NCI-H146 (cell line): ENCODE measurements at regions not wholly inside any gene's neighbourhood (a gene's known extent, or its start where the extent isn't known, plus 50 kb on each side); places are given as distances from the start of the nearest gene placed in this dataset.

Source experiments
- DNase-seq: peaks from one replicate; lab custom pipeline; 2025; lab: John Stamatoyannopoulos, UW

DNA sequence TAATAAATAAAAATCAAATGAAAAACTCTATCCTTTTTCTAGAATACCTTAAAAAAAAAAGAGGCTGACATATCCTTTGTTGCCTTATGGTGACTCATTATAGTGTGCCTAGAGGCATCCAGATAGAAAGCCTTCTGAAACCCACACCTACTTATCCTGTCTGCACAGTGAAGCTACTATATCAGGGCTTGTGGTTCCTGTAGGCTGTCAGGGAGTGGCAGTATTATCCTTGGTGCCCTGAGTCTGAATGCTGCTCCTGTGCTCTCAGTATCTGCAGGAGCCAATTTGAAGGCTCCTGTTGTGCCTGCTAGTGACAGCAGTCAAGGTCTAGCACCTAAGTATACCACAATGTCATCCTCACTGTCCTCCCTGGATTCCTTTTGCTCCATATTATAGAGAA is 168.4 kb upstream of the AVPR1A start:
- no peak for DNase-seq

DNA sequence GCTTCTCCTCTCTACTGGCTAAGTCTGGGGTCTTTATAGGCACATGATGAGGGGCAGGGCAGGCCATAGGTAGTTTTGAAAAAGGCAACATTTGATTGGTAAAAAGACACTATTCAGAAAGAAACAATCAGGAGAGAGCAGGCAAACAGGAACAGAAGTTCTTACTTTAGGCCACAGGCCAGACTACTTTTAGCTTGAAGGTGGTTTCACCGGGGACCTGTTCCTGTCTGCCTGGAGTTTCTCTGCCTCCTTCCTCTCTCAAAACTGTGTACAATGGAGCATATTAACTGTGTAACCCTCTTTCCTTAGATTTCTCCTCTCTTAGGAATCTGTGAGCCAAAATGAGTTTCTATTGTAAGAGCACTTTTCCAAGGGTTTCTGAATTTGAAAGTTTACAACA is 167.9 kb upstream of the AVPR1A start:
- no peak for DNase-seq

GRCh38 chr12:63318313-63318712 is 167.3 kb upstream of the AVPR1A start:
- no peak for DNase-seq

- no peak for DNase-seq
These were observed 166.9 kb upstream of the AVPR1A start for GRCh38 chr12:63317880-63318279.

GRCh38 chr12:63317286-63317846 is 166.4 kb upstream of the AVPR1A start:
- no peak for DNase-seq

- no peak for DNase-seq
These were observed 162.1 kb upstream of the AVPR1A start for GRCh38 chr12:63313139-63313538.

GRCh38 chr12:63308671-63309070 is 157.7 kb upstream of the AVPR1A start:
- DNase-seq: no peak

DNA sequence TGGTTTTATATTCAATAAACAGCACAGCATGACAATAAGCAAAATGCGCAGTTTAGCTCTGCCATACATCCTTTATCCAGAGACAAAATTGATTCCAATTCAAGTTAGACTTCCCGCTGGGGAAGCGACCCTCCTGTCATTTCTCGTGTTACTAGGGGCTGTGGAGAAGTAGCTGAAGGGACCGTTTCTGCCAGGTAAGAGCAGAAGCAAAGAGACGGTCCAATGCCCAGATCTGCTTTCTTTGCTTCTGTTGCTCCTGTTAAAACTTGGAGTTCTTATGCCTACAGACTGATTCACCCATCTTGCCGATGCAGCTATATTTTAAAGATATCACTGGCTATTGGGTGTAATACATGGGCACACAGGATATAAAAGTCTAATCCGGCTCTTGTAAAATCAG is 156.8 kb upstream of the AVPR1A start:
- DNase-seq: no peak

GRCh38 chr12:63305901-63306875 is 155.2 kb upstream of the AVPR1A start:
- no peak for DNase-seq

- no peak for DNase-seq
These were observed 153.9 kb upstream of the AVPR1A start for GRCh38 chr12:63304887-63305316.

DNA sequence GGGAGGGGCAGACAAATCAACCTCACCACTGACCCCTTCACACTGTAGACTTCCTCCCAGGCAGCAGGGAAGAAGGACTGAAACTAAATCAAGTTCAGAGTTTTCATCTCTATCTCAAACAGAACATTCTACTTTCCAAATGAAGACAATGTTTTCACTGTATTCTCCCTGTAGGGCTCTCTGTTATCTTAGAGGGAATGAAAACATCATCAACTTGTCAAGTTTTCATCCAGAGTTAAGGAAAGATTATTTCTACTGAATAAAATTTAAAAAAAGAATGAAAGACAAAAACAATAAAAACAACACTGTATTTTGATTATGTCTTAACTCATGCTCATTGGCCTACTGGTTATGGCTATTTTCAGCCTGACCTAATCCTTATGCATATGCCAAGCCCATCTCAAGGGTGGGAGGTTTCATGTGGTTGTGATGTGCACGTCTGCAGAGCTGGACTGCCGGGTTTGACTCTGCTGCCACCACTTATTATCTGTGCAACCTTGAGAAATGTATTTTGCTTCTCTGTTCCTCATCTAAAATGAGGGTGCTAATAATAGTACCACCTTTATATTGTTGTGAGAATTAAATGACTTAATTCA is 152.0 kb upstream of the AVPR1A start:
- DNase-seq: no peak

DNA sequence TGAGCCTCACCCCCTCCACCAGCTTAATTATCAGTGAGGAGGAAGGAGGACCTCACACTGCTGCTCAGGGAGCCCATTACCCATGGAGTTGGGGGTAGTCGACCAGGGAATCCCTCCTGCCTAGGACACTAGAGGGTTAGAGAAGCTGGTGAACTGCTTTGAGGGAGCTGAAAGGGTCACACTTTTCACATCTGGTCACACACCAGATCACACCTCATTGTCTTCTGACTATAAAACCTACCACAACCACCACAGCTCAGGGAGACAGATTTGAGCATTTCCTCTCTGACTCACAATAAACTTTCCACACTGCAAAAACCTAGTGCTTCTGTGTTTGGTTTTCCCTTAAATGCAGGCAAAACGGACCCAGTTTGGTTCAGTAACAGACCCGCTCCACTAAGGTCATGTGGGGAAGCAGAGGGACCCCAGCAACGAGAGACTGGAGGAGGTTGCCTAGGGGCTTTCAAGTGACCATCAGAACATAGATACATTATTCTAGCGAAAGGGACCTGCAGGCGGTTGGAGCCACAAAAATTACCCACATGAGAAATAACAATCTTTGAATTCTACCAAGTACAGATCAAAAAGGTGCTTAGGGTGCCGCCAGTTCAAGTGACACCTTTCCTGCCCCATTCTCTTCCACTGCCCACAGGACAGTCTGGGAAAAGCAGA is 151.4 kb upstream of the AVPR1A start:
- DNase-seq: no peak

DNA sequence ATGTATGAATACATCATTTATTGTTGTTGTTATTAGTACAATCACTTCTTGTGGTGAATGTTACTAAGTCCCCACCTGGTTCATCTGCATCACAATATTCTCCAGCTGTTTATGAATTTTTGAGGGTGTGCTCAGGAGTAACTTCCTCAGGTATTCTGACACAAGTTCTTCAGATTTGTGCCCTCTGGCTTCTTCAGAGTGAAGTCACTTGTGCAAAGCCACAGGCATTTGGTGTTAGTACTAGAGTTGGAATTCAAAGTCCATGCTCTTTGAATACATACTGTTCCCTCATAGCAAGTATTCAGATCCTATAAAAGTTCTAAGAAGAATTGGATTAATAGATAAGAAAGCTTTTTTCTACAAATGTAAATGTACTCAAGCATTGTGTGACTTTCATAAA is 150.3 kb upstream of the AVPR1A start:
- DNase-seq: no peak

DNA sequence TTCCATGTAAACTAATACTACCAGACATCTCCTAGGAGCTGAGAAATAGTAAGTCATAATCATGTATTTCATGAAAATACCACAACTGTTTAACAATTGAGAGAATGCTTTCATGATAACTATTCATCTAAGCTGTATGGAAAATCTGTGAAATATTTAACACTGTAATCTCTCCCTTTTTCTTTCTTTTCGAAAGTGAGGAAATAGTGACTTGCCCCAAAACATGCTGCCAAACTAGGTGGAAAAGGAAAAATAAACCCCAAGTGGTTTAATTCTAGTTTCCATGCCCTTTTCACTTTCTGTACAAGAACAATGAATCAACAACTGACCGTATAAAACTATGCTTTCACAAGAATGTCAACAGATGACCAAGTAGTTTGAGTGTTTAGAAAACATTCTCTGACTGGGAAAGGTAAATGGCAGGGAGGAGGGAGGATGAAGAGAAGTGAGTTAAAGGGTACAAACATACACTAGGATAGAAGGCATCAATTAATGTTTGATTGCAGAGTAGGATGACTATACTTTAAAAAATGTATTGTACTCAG is 147.5 kb upstream of the AVPR1A start:
- no peak for DNase-seq

DNA sequence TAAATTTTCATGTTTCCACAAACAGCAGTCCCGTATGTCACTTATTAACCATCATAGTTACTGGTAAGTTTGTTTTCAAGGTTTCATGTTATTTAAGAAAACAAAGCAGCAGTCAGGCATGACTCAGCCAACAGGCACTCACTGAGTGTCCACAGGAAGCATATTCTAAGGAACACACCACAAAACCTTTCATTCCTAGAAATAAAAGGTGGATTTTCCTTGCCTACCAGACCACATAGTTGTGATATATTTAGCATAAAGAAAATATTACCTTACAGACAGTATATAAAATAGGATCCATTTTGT is 143.3 kb upstream of the AVPR1A start:
- no peak for DNase-seq

GRCh38 chr12:63292471-63293221 is 141.6 kb upstream of the AVPR1A start:
- DNase-seq: no peak

- peak; percentile 61 for DNase-seq
These were observed 125.8 kb upstream of the AVPR1A start for GRCh38 chr12:63276537-63277365.

GRCh38 chr12:63266988-63267387 is 116.0 kb upstream of the AVPR1A start:
- DNase-seq: no peak

DNA sequence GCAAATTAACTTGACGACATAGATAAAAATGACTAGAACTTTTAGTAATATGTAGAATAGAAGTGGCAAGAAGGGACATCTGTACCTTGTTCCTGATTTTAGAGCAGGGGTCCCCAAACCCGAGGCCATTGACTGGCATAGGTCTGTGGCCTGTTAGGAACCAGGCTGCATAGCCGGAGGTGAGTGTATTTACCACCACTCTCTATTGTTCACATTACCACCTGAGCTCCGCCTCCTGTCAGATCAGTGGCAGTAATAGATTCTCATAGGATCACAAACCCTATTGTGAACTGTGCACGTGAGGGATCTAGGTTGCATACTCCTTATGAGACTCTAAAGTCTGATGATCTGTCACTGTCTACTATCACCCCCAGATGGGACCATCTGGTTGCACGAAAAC is 113.6 kb upstream of the AVPR1A start:
- no peak for DNase-seq

GRCh38 chr12:63250486-63250885 is 99.5 kb upstream of the AVPR1A start:
- no peak for DNase-seq

DNA sequence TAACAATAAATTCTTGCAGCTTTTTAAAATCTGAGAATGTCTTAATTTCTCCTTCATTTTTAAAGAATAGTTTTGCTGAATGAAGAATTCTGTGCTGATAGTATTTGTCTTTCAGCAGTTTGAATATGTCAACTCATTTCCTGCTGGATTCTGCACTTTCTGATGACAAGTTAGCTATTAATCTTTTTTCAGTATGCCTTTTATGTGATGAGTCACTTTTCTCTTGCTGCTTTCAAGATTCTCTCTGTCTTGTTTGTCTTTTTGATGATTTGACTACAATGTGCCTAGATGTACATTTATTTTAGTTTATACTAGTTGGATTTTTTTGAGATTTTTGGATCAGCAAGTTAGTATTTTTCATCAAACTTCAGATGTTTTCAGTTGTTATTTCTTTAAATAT is 87.9 kb upstream of the AVPR1A start:
- DNase-seq: no peak
